Neural cell (in vitro differentiated cells): ENCODE measurements at regions not wholly inside any gene's neighbourhood (a gene's known extent, or its start where the extent isn't known, plus 50 kb on each side); places are given as distances from the start of the nearest gene placed in this dataset.

Experiments
- EP300 ChIP-seq: fragments of 450-650 bp; conservative IDR thresholded peaks from 2 replicates; pipeline ENCODE4 v1.6.1; 2014; ENCODE audit warnings: antibody characterized with exemption, mild to moderate bottlenecking, moderate library complexity; ENCODE audit not compliant: poor library complexity, severe bottlenecking
- TF ChIP-seq, protein P1 (sequence below): fragments of 450-650 bp; IDR thresholded peaks from 2 replicates; pipeline ENCODE4 v1.5.1; 2014; ENCODE audit warnings: antibody characterized with exemption, mild to moderate bottlenecking, moderate library complexity; ENCODE audit not compliant: poor library complexity, severe bottlenecking

DNA sequence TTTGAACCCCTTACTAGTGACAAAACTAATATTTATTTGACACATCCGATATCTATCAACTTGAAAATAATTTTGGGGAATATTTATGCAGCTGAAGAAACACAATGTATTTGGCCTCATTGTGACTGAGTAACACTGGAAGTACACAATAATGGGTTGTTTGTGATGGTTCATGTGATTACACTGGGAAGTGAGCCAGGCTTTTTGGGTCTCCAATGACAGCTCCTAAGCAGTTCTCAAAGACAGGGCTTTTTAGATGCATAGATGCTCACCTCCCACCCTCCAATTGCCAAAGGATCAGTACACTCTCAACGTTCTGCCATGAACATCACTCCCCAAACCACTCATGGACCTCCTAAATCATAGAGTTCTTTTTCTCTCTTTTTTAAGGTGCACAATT is 170.0 kb downstream of the SLC24A2 start:
- TF ChIP-seq EP300 = no peak
- TF ChIP-seq, protein P1, sequence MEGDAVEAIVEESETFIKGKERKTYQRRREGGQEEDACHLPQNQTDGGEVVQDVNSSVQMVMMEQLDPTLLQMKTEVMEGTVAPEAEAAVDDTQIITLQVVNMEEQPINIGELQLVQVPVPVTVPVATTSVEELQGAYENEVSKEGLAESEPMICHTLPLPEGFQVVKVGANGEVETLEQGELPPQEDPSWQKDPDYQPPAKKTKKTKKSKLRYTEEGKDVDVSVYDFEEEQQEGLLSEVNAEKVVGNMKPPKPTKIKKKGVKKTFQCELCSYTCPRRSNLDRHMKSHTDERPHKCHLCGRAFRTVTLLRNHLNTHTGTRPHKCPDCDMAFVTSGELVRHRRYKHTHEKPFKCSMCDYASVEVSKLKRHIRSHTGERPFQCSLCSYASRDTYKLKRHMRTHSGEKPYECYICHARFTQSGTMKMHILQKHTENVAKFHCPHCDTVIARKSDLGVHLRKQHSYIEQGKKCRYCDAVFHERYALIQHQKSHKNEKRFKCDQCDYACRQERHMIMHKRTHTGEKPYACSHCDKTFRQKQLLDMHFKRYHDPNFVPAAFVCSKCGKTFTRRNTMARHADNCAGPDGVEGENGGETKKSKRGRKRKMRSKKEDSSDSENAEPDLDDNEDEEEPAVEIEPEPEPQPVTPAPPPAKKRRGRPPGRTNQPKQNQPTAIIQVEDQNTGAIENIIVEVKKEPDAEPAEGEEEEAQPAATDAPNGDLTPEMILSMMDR = no peak
